OCI-LY7 (cell line): ENCODE measurements at regions not wholly inside any gene's neighbourhood (a gene's known extent, or its start where the extent isn't known, plus 50 kb on each side); places are given as distances from the start of the nearest gene placed in this dataset.

Experiments
- BruUV-seq: library from RNA; stranded (reverse); fragments of 400-500 nt; replicated peaks from 2 replicates; lab custom pipeline; 2021; lab: Mats Ljungman, UMichigan
- CTCF ChIA-PET: fragments of 300-600 bp; sonication (Branson Sonifier 250); formaldehyde crosslinking; loops from one replicate; lab custom pipeline; 2022; ENCODE audit warnings: antibody characterized with exemption; ENCODE audit not compliant: unreplicated experiment; lab: Charles Lee
- POLR2A ChIA-PET: fragments of 300-600 bp; sonication (Branson Sonifier 250); formaldehyde crosslinking; loops from one replicate; lab custom pipeline; 2022; ENCODE audit warnings: antibody characterized with exemption; lab: Charles Lee
- DNase-seq: peaks from one replicate; pipeline ENCODE4 v3.0.0-alpha.2; 2015; ENCODE audit warnings: low spot score
- H2AFZ ChIP-seq: fragments of 200-600 bp; sonication (generic), shearing (Covaris generic); 2 replicates; pipeline ENCODE4 v1.6.1; 2014; ENCODE audit warnings: mild to moderate bottlenecking, antibody characterized with exemption, low read length, moderate library complexity
- H3K27ac ChIP-seq: fragments of 200-600 bp; sonication (generic); 2 replicates; pipeline ENCODE4 v1.5.1; 2014; ENCODE audit warnings: mixed run types, low read depth, mild to moderate bottlenecking, moderate library complexity, low read length, inconsistent platforms; ENCODE audit not compliant: poor library complexity, severe bottlenecking
- H3K36me3 ChIP-seq: fragments of 200-600 bp; sonication (generic); 2 replicates; pipeline ENCODE4 v1.6.1; 2014; ENCODE audit warnings: mild to moderate bottlenecking, antibody characterized with exemption, low read length, moderate library complexity, mixed read lengths; ENCODE audit not compliant: insufficient read depth
- H3K4me1 ChIP-seq: fragments of 200-600 bp; sonication (generic); 2 replicates; pipeline ENCODE4 v1.5.1; 2014; ENCODE audit warnings: mild to moderate bottlenecking, low read length; ENCODE audit not compliant: insufficient read depth, poor library complexity, severe bottlenecking
- H3K4me2 ChIP-seq: fragments of 200-600 bp; sonication (generic); 2 replicates; pipeline ENCODE4 v1.6.1; 2014; ENCODE audit warnings: mild to moderate bottlenecking, low read length
- H3K4me3 ChIP-seq: fragments of 200-600 bp; sonication (generic); 2 replicates; pipeline ENCODE4 v1.5.1; 2014; ENCODE audit warnings: mild to moderate bottlenecking, low read depth, low read length; ENCODE audit not compliant: poor library complexity, severe bottlenecking
- H3K79me2 ChIP-seq: fragments of 200-600 bp; sonication (generic); 2 replicates; pipeline ENCODE4 v1.6.1; 2016; ENCODE audit warnings: low read depth, mild to moderate bottlenecking, low read length, moderate library complexity, mixed read lengths; ENCODE audit not compliant: insufficient read depth
- H3K9me2 ChIP-seq: fragments of 200-600 bp; sonication (generic); 2 replicates; pipeline ENCODE4 v1.6.1; 2016; ENCODE audit warnings: mild to moderate bottlenecking, low read length, mixed read lengths; ENCODE audit not compliant: insufficient read depth
- H3K9me3 ChIP-seq: fragments of 200-600 bp; sonication (generic); 2 replicates; pipeline ENCODE4 v1.6.1; 2014; ENCODE audit warnings: mild to moderate bottlenecking, mixed run types, low read length, mixed read lengths
- H4K20me1 ChIP-seq: fragments of 200-600 bp; sonication (generic); 2 replicates; pipeline ENCODE4 v1.6.1; 2014; ENCODE audit warnings: mild to moderate bottlenecking, antibody characterized with exemption, low read length, moderate library complexity, mixed read lengths; ENCODE audit not compliant: insufficient read depth
- EZH2phosphoT487 ChIP-seq: fragments of 200-600 bp; sonication (generic); IDR thresholded peaks from 2 replicates; pipeline ENCODE4 v1.6.1; 2018; ENCODE audit warnings: low read depth, borderline replicate concordance, mild to moderate bottlenecking, mixed run types, antibody characterized with exemption, low read length, moderate library complexity, mixed read lengths
- intact Hi-C: fragments of 100-400 bp; cut with micrococcal nuclease; formaldehyde crosslinking; loops from one replicate; pipeline ENCODE4 v1.10.0; 2022; ENCODE audit not compliant: unreplicated experiment
- TF ChIP-seq, protein P1 (sequence below): fragments of 200-600 bp; sonication (generic); conservative IDR thresholded peaks from 2 replicates; pipeline ENCODE4 v1.5.1; 2014; ENCODE audit warnings: mild to moderate bottlenecking, antibody characterized with exemption, low read length, moderate library complexity, mixed read lengths

DNA sequence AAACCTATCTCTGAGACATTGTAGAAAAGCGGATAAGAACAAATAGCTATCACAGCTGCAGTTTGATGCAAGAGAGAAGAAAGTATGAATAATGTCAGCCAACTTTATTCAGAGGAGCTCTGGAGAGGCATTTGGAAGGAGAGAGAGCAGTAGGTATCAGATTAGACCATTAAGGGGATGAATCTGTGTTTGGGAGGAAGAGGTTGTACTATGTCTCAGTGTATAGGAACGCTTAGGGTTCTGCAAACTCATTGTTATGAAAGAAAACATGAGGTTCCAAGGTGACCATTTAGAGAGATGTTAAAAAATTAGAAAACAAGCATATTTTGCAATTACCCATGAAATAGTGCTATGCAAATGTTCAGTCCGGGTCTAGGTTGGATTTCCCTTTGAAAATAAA lies 207.5 kb upstream of the GNAI1 start:
- TF ChIP-seq, protein P1, sequence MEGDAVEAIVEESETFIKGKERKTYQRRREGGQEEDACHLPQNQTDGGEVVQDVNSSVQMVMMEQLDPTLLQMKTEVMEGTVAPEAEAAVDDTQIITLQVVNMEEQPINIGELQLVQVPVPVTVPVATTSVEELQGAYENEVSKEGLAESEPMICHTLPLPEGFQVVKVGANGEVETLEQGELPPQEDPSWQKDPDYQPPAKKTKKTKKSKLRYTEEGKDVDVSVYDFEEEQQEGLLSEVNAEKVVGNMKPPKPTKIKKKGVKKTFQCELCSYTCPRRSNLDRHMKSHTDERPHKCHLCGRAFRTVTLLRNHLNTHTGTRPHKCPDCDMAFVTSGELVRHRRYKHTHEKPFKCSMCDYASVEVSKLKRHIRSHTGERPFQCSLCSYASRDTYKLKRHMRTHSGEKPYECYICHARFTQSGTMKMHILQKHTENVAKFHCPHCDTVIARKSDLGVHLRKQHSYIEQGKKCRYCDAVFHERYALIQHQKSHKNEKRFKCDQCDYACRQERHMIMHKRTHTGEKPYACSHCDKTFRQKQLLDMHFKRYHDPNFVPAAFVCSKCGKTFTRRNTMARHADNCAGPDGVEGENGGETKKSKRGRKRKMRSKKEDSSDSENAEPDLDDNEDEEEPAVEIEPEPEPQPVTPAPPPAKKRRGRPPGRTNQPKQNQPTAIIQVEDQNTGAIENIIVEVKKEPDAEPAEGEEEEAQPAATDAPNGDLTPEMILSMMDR, result no peak
- no peak for TF ChIP-seq EZH2phosphoT487
- Histone ChIP-seq H3K79me2 (no peaks in the 10 kb centered on the region), H2AFZ (no peak overlapping the region), H4K20me1 (no peaks in the 10 kb centered on the region), H3K4me3 (no peak overlapping the region), H3K36me3 (no peaks in the 10 kb centered on the region), H3K9me2 (no peaks in the 10 kb centered on the region), H3K9me3 (no peaks in the 10 kb centered on the region), H3K4me1 (no peaks in the 10 kb centered on the region), H3K4me2 (no peak overlapping the region), H3K27ac (no peak overlapping the region)
- intact Hi-C loops, result no loop called here
- CTCF ChIA-PET, result no interaction called here
- BruUV-seq, result no TSS peak
- DNase-seq, result no peak
- POLR2A ChIA-PET, result no interaction called here

DNA sequence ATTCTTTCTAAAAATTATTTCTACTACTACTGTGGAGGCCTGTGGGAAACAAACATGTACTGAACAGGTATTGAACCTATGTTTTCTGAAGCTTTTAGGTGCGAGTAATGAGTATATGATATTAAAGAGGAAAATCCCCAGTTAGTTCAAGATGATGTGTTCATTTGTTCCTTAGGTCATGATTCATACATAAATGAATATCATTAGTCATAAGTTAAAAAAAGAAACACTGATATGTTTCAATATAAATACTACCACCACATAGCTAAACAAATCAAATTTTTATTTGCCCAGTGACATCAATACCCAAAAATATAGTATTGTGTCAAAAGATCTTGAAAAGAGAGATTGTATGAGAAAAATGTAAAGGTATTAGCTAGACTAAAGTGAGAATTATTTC lies 210.7 kb upstream of the GNAI1 start:
- H2AFZ ChIP-seq, result no peak overlapping the region
- DNase-seq, result no peak
- BruUV-seq, result no TSS peak
- ChIA-PET CTCF (no interaction called here), POLR2A (interaction anchor here (0.6 kb wide), 1 partner anchor 388 kb away, joined by 3 read pairs; no protein-coding TSS in a partner anchor)
- no peaks in the 10 kb centered on the region for H4K20me1 ChIP-seq
- no peaks in the 10 kb centered on the region for H3K4me1 ChIP-seq
- intact Hi-C loops, result no loop called here
- H3K27ac ChIP-seq, result no peak overlapping the region
- no peaks in the 10 kb centered on the region for H3K9me3 ChIP-seq
- H3K9me2 ChIP-seq, result no peaks in the 10 kb centered on the region
- TF ChIP-seq, protein P1, result no peak
- no peak for TF ChIP-seq EZH2phosphoT487
- H3K36me3 ChIP-seq, result no peaks in the 10 kb centered on the region
- H3K4me2 ChIP-seq, result no peak overlapping the region
- no peaks in the 10 kb centered on the region for H3K79me2 ChIP-seq
- H3K4me3 ChIP-seq, result no peak overlapping the region

DNA sequence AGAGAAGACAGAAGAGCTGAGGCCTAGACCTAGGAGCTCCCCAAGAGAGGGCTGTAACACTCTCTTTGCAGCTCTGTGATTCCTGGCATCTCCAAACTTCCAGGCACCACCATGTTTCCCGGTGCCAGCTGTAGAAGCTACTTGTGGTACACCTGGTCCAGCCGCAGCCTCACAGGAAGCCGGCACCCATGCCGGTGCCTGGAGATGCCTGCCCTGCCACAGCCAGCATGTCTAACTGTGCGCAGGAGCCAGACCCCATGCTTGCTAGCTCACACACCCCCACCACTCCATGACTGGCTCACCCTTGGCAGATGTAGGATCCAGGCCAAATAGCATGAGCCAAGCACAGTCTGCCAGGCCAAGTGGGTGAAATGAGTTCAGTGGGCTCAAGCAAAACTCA lies 211.7 kb upstream of the GNAI1 start:
- Histone ChIP-seq H3K4me3 (no peak overlapping the region), H3K4me1 (no peaks in the 10 kb centered on the region), H3K9me3 (no peaks in the 10 kb centered on the region), H3K9me2 (no peaks in the 10 kb centered on the region), H3K27ac (no peak overlapping the region), H2AFZ (no peak overlapping the region), H3K36me3 (no peaks in the 10 kb centered on the region), H3K4me2 (no peak overlapping the region), H4K20me1 (no peaks in the 10 kb centered on the region), H3K79me2 (no peaks in the 10 kb centered on the region)
- BruUV-seq, result no TSS peak
- CTCF ChIA-PET, result no interaction called here
- intact Hi-C loops, result no loop called here
- no peak for DNase-seq
- TF ChIP-seq, protein P1, result no peak
- TF ChIP-seq EZH2phosphoT487, result no peak
- POLR2A ChIA-PET, result no interaction called here
